HCT116 (cell line): ENCODE measurements at regions not wholly inside any gene's neighbourhood (a gene's known extent, or its start where the extent isn't known, plus 50 kb on each side); places are given as distances from the start of the nearest gene placed in this dataset.

ENCODE experiments used
- ATAC-seq: fragments of 200-7000 bp; cut with Tn5 transposase; 2 replicates; pipeline ENCODE4 v1.9.1; 2020; ENCODE audit warnings: mild to moderate bottlenecking, moderate library complexity
- BruUV-seq: library from RNA; stranded (reverse); fragments of 400-500 nt; replicated peaks from 2 replicates; lab custom pipeline; 2021; lab: Mats Ljungman, UMichigan
- CTCF ChIA-PET: fragments of 300-600 bp; sonication (Branson Sonifier 250); formaldehyde crosslinking; loops from one replicate; lab custom pipeline; 2021; ENCODE audit warnings: antibody characterized with exemption; lab: Charles Lee
- POLR2A ChIA-PET: fragments of 300-600, 350-600 bp; sonication (Branson Sonifier 250); formaldehyde crosslinking; loops from one replicate; lab custom pipeline; 2021; ENCODE audit warnings: antibody characterized with exemption; lab: Charles Lee
- RAD21 ChIA-PET, 2 experiments: fragments of 300-600 bp; sonication (Branson Sonifier 250); formaldehyde crosslinking; loops; one replicate each; lab custom pipeline; 2023; ENCODE audit warnings: low total read pairs in 2 of 2; ENCODE audit not compliant: uncharacterized antibody in 2 of 2, unreplicated experiment in 2 of 2, low non-redundant PET in 1 of 2; lab: Charles Lee
- DNase-seq: peaks from one replicate; pipeline ENCODE4 v3.0.0-alpha.2; 2010; ENCODE audit warnings: low read depth, low spot score
- H2AFZ ChIP-seq: fragments of 200-600 bp; shearing (Covaris generic), sonication (generic); 2 replicates; pipeline ENCODE4 v1.6.1; 2017; ENCODE audit warnings: low read depth, mixed run types, mixed read lengths, antibody characterized with exemption, low read length; ENCODE audit not compliant: poor library complexity, severe bottlenecking
- H3K27ac ChIP-seq: 2 replicates; pipeline ENCODE4 v1.5.1; 2012; ENCODE audit warnings: low read depth, low read length
- H3K27me3 ChIP-seq: fragments of 200-600 bp; sonication (generic); 2 replicates; pipeline ENCODE4 v1.6.1; 2016; ENCODE audit warnings: mixed run types, low read length, mixed read lengths; ENCODE audit not compliant: insufficient read depth
- H3K36me3 ChIP-seq, 2 experiments: fragments of 200-500 bp in 1 of 2; fragments of 200-600 bp in 1 of 2; sonication (Bioruptor generic) in 1 of 2; sonication (generic) in 1 of 2; 2 replicates each; pipeline versions ENCODE4 v1.5.1 to v1.6.1; 2014 to 2016; ENCODE audit warnings: low read length in 2 of 2, inconsistent platforms in 1 of 2, mixed read lengths in 1 of 2, mixed run types in 1 of 2; ENCODE audit not compliant: insufficient read depth in 2 of 2, control insufficient read depth in 1 of 2
- H3K4me1 ChIP-seq, 2 experiments: fragments of 200-600 bp in 1 of 2; sonication (generic) in 1 of 2; 2 replicates each; pipeline versions ENCODE4 v1.5.1 to v1.6.1; 2012 to 2017; ENCODE audit warnings: low read length in 2 of 2, inconsistent platforms in 1 of 2, mild to moderate bottlenecking in 1 of 2, mixed read lengths in 1 of 2, mixed run types in 1 of 2, moderate library complexity in 1 of 2; ENCODE audit not compliant: insufficient read depth in 2 of 2, control insufficient read depth in 1 of 2
- H3K4me2 ChIP-seq: fragments of 200-600 bp; sonication (generic); 2 replicates; pipeline ENCODE4 v1.6.1; 2017; ENCODE audit warnings: mixed run types, low read length, mixed read lengths
- H3K4me3 ChIP-seq, 2 experiments: fragments of 200-600 bp in 1 of 2; sonication (generic) in 1 of 2; replicated peaks in 1 of 2; 2 replicates each; pipeline ENCODE4 v1.5.1; 2011 to 2016; ENCODE audit warnings: low read length in 2 of 2, control low read depth in 1 of 2, low read depth in 1 of 2, mild to moderate bottlenecking in 1 of 2, mixed read lengths in 1 of 2, mixed run types in 1 of 2
- H3K79me2 ChIP-seq: fragments of 200-600 bp; sonication (generic); 2 replicates; pipeline ENCODE4 v1.6.1; 2017; ENCODE audit warnings: mild to moderate bottlenecking, mixed run types, low read length, moderate library complexity, mixed read lengths; ENCODE audit not compliant: insufficient read depth
- H3K9ac ChIP-seq: fragments of 200-600 bp; sonication (generic); 2 replicates; pipeline ENCODE4 v1.6.1; 2016; ENCODE audit warnings: low read length, mixed read lengths
- H3K9me2 ChIP-seq: fragments of 200-600 bp; sonication (generic), shearing (Covaris generic); 2 replicates; pipeline ENCODE4 v1.6.1; 2017; ENCODE audit warnings: mixed run types, mild to moderate bottlenecking, moderate library complexity; ENCODE audit not compliant: insufficient read depth
- H3K9me3 ChIP-seq, 2 experiments: fragments of 200-500 bp in 1 of 2; fragments of 200-600 bp in 1 of 2; sonication (Bioruptor generic) in 1 of 2; sonication (generic) in 1 of 2; 2 replicates each; pipeline ENCODE4 v1.6.1; 2014 to 2017; ENCODE audit warnings: low read length in 2 of 2, mixed read lengths in 2 of 2, inconsistent platforms in 1 of 2, low read depth in 1 of 2, mild to moderate bottlenecking in 1 of 2, mixed run types in 1 of 2, moderate library complexity in 1 of 2; ENCODE audit not compliant: control insufficient read depth in 1 of 2, insufficient read depth in 1 of 2
- H4K20me1 ChIP-seq: fragments of 200-600 bp; sonication (generic), shearing (Covaris generic); 2 replicates; pipeline ENCODE4 v1.6.1; 2017; ENCODE audit warnings: mixed run types, mild to moderate bottlenecking, moderate library complexity; ENCODE audit not compliant: insufficient read depth
- CBX3 ChIP-seq: IDR thresholded peaks from 2 replicates; pipeline ENCODE4 v1.6.1; 2012; ENCODE audit warnings: low read depth
- CEBPB ChIP-seq: IDR thresholded peaks from 2 replicates; pipeline ENCODE4 v1.6.1; 2012; ENCODE audit warnings: low read depth
- EGR1 ChIP-seq: IDR thresholded peaks from 2 replicates; pipeline ENCODE4 v1.6.1; 2012; ENCODE audit warnings: low read depth
- ELF1 ChIP-seq: IDR thresholded peaks from 2 replicates; pipeline ENCODE4 v1.6.1; 2012; ENCODE audit warnings: low read depth, borderline replicate concordance
- EZH2 ChIP-seq: fragments of 200-600 bp; sonication (generic); IDR thresholded peaks from 2 replicates; pipeline ENCODE4 v1.6.1; 2017; ENCODE audit warnings: antibody characterized with exemption, mixed run types
- EZH2phosphoT487 ChIP-seq: fragments of 200-600 bp; IDR thresholded peaks from 2 replicates; pipeline ENCODE4 v1.6.1; 2018; ENCODE audit warnings: antibody characterized with exemption, borderline replicate concordance
- FOSL1 ChIP-seq: IDR thresholded peaks from 2 replicates; pipeline ENCODE4 v1.6.1; 2012; ENCODE audit warnings: low read depth
- JUND ChIP-seq: IDR thresholded peaks from 2 replicates; pipeline ENCODE4 v1.6.1; 2012
- POLR2A ChIP-seq: IDR thresholded peaks from 2 replicates; pipeline ENCODE4 v1.7.0; 2011; ENCODE audit warnings: borderline replicate concordance; ENCODE audit not compliant: insufficient read depth, insufficient read length; ENCODE audit errors: extremely low read depth
- POLR2AphosphoS5 ChIP-seq: IDR thresholded peaks from 2 replicates; pipeline ENCODE4 v1.6.1; 2011; ENCODE audit warnings: mild to moderate bottlenecking, low read depth, low read length, moderate library complexity
- RAD21 ChIP-seq: IDR thresholded peaks from 2 replicates; pipeline ENCODE4 v1.6.1; 2012; ENCODE audit warnings: low read depth, mild to moderate bottlenecking
- SIN3A ChIP-seq: IDR thresholded peaks from 2 replicates; pipeline ENCODE4 v1.6.1; 2012; ENCODE audit warnings: low read depth
- SP1 ChIP-seq: IDR thresholded peaks from 2 replicates; pipeline ENCODE4 v1.6.1; 2012; ENCODE audit warnings: low read depth
- SRF ChIP-seq: IDR thresholded peaks from 2 replicates; pipeline ENCODE4 v1.6.1; 2012; ENCODE audit warnings: low read depth
- TCF7L2 ChIP-seq: IDR thresholded peaks from 2 replicates; pipeline ENCODE4 v1.7.0; 2011; ENCODE audit warnings: borderline replicate concordance, inconsistent platforms; ENCODE audit not compliant: insufficient read depth, insufficient read length; ENCODE audit errors: extremely low read depth
- YY1 ChIP-seq: IDR thresholded peaks from 2 replicates; pipeline ENCODE4 v1.6.1; 2011; ENCODE audit warnings: low read length, low read depth, moderate library complexity, mild to moderate bottlenecking; ENCODE audit not compliant: insufficient replicate concordance; ENCODE audit errors: extremely low read depth
- ZNF274 ChIP-seq: fragments of 200-500 bp; sonication (Bioruptor generic); IDR thresholded peaks from 2 replicates; pipeline ENCODE4 v1.6.1; 2014; ENCODE audit warnings: mild to moderate bottlenecking, low read depth, low read length, inconsistent platforms
- intact Hi-C: fragments of 100-400 bp; cut with micrococcal nuclease; formaldehyde crosslinking; loops from 2 replicates; pipeline ENCODE4 v1.10.0; 2022
- TF ChIP-seq, protein P1 (sequence below): IDR thresholded peaks from 2 replicates; pipeline ENCODE4 v1.6.1; 2012
- TF ChIP-seq, protein P2 (sequence below): IDR thresholded peaks from 2 replicates; pipeline ENCODE4 v1.6.1; 2011; ENCODE audit warnings: mild to moderate bottlenecking, low read length, moderate library complexity; ENCODE audit not compliant: insufficient replicate concordance; ENCODE audit errors: extremely low read depth
- TF ChIP-seq, protein P3 (sequence below): IDR thresholded peaks from 2 replicates; pipeline ENCODE4 v1.6.1; 2012

DNA sequence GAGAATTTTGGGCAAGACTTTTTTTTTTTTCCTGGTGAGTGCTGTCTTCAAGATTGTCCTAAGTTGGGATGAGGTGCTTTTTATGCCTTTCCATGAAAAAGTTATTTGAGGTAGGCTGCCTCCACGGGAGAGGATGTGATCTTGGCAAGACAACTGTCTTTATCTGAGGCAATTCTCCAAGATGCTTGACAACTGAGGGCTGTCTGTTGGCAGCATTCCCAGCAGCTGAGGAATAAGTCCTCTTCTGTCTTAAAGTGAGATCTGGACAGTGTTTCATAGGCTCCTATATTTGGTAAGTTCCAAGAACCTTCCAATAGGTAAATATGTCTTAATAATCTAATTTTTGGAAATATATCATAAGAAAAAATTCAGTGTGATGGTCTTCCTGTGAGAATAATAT is 662.0 kb downstream of the CDH11 start:
- no peaks in the 10 kb centered on the region for H3K36me3 ChIP-seq
- no peak overlapping the region for H3K9ac ChIP-seq
- POLR2A ChIA-PET = no interaction called here
- no TSS peak for BruUV-seq
- H3K4me2 ChIP-seq = no peak overlapping the region
- no peaks in the 10 kb centered on the region for H3K4me1 ChIP-seq
- H3K9me2 ChIP-seq = no peaks in the 10 kb centered on the region
- ATAC-seq = no peak
- no peaks in the 10 kb centered on the region for H3K79me2 ChIP-seq
- no peak for TF ChIP-seq SIN3A
- no peak for TF ChIP-seq FOSL1
- TF ChIP-seq, protein P1, sequence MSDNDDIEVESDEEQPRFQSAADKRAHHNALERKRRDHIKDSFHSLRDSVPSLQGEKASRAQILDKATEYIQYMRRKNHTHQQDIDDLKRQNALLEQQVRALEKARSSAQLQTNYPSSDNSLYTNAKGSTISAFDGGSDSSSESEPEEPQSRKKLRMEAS = no peak
- no peak for TF ChIP-seq POLR2A
- TF ChIP-seq EZH2phosphoT487 = no peak
- TF ChIP-seq SRF = no peak
- TF ChIP-seq, protein P2, sequence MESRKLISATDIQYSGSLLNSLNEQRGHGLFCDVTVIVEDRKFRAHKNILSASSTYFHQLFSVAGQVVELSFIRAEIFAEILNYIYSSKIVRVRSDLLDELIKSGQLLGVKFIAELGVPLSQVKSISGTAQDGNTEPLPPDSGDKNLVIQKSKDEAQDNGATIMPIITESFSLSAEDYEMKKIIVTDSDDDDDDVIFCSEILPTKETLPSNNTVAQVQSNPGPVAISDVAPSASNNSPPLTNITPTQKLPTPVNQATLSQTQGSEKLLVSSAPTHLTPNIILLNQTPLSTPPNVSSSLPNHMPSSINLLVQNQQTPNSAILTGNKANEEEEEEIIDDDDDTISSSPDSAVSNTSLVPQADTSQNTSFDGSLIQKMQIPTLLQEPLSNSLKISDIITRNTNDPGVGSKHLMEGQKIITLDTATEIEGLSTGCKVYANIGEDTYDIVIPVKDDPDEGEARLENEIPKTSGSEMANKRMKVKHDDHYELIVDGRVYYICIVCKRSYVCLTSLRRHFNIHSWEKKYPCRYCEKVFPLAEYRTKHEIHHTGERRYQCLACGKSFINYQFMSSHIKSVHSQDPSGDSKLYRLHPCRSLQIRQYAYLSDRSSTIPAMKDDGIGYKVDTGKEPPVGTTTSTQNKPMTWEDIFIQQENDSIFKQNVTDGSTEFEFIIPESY = no peak
- TF ChIP-seq EZH2 = no peak
- TF ChIP-seq ELF1 = no peak
- TF ChIP-seq POLR2AphosphoS5 = no peak
- TF ChIP-seq EGR1 = no peak
- no peak for TF ChIP-seq CEBPB
- TF ChIP-seq RAD21 = no peak
- TF ChIP-seq SP1 = no peak
- no peak for TF ChIP-seq YY1
- TF ChIP-seq, protein P3, sequence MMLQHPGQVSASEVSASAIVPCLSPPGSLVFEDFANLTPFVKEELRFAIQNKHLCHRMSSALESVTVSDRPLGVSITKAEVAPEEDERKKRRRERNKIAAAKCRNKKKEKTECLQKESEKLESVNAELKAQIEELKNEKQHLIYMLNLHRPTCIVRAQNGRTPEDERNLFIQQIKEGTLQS = no peak
- TF ChIP-seq ZNF274 = no peak
- TF ChIP-seq CBX3 = no peak
- no peak for TF ChIP-seq TCF7L2
- TF ChIP-seq JUND = no peak
- no peaks in the 10 kb centered on the region for H3K27me3 ChIP-seq
- CTCF ChIA-PET = no interaction called here
- H3K9me3 ChIP-seq = peaks cover 7 to 22% of the 10 kb centered on the region in 2 experiments; a peak in 2 of 4 replicates
- no peak overlapping the region for H3K4me3 ChIP-seq
- RAD21 ChIA-PET = no interaction called here
- intact Hi-C loops = no loop called here
- no peak overlapping the region for H2AFZ ChIP-seq
- no peaks in the 10 kb centered on the region for H4K20me1 ChIP-seq
- no peak overlapping the region for H3K27ac ChIP-seq
- DNase-seq = no peak
